ENCODE measurements at regions not wholly inside any gene's neighbourhood (a gene's known extent, or its start where the extent isn't known, plus 50 kb on each side); places are given as distances from the start of the nearest gene placed in this dataset.

DNA sequence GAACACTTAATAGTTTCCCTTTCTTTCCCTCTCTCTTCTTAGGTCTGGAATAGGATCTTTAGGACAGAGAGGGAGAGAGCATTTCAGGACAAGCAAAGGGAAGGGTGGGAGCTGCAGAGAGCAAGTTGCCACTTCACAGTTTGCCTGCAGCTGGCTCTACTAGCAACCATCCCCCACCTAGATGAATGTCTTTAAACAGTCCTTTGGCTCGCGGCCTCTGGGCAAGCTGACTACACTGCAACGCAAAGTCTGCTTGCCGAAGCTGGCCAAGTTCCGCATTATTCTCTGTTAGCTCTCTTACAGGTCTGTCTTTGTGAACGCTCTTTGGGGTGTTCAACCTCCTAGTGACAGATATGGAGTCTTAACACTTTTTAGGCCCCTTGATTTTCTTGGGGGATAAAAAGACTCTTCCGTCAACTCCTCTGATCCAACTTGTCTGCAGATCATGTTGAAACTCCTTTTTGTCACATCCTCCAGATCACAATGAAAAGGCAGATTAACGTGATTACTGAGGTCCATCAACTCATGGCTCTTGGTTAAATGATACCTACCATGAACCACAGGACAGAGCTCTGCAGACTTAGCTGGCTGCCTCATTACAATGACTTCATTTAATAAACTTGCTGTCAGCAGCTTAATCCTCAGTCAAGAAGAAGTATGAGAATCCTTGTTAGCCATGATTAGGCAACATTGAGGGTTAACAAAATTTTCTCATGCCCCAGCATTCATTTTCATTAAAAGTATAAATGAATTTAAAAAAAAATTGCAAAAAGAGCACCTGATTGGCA is 74.6 kb downstream of the SLC4A3 start:
- Histone ChIP-seq H3K36me3 (no peaks in the 10 kb centered on the region), H3K9me3 (no peaks in the 10 kb centered on the region), H3K4me3 (no peak overlapping the region), H3K4me1 (no peaks in the 10 kb centered on the region), H3K27me3 (no peaks in the 10 kb centered on the region), H3K27ac (no peak overlapping the region)
- TF ChIP-seq POLR2A (IDR thresholded peaks at IDR 0.05) (no peak), CTCF (IDR thresholded peaks at IDR 0.05) (no peak)
- DNase-seq, result no peak
- intact Hi-C loops (cut with DNase I; ENCODE audit: low total_unique reads), result no loop called here

GRCh38 chr2:219702796-219703545 is 75.5 kb downstream of the SLC4A3 start:
- Histone ChIP-seq H3K4me3 (no peak overlapping the region), H3K27me3 (no peaks in the 10 kb centered on the region), H3K36me3 (no peaks in the 10 kb centered on the region), H3K4me1 (no peaks in the 10 kb centered on the region), H3K9me3 (no peaks in the 10 kb centered on the region), H3K27ac (no peak overlapping the region)
- TF ChIP-seq POLR2A (IDR thresholded peaks at IDR 0.05), result no peak
- TF ChIP-seq CTCF (IDR thresholded peaks at IDR 0.05), result no peak
- no peak for DNase-seq
- intact Hi-C loops (cut with DNase I; ENCODE audit: low total_unique reads), result no loop called here

DNA sequence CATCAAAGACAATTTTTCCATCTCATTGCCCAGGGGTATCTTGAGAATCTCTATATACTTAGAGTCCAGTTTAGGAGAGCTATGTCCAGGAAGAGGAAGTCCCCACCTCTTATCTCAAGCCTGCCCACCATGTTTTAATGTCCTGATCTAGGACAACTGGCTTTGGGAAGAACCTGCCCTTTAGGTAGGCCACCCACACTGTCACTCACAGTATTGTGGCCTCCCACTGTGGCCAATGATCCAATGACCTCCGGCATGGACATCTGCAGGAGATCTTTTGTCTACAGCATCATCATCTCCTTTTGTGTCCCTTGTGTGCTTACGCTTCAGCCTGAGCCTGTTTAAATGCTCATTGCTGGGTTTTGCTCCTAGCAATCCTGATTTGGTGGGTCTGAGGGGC is 77.4 kb downstream of the SLC4A3 start:
- H3K27me3 ChIP-seq, result no peaks in the 10 kb centered on the region
- DNase-seq, result no peak
- no peak overlapping the region for H3K27ac ChIP-seq
- H3K9me3 ChIP-seq, result no peaks in the 10 kb centered on the region
- intact Hi-C loops (cut with DNase I; ENCODE audit: low total_unique reads), result no loop called here
- H3K4me1 ChIP-seq, result no peaks in the 10 kb centered on the region
- H3K4me3 ChIP-seq, result no peak overlapping the region
- TF ChIP-seq POLR2A (IDR thresholded peaks at IDR 0.05), result no peak
- TF ChIP-seq CTCF (IDR thresholded peaks at IDR 0.05), result no peak
- no peaks in the 10 kb centered on the region for H3K36me3 ChIP-seq

- no peaks in the 10 kb centered on the region for H3K4me1 ChIP-seq
- H3K9me3 ChIP-seq, result no peaks in the 10 kb centered on the region
- intact Hi-C loops (cut with DNase I; ENCODE audit: low total_unique reads), result no loop called here
- H3K27ac ChIP-seq, result no peak overlapping the region
- TF ChIP-seq CTCF (IDR thresholded peaks at IDR 0.05) (no peak), POLR2A (IDR thresholded peaks at IDR 0.05) (no peak)
- DNase-seq, result no peak
- H3K27me3 ChIP-seq, result no peaks in the 10 kb centered on the region
- H3K36me3 ChIP-seq, result no peaks in the 10 kb centered on the region
- no peak overlapping the region for H3K4me3 ChIP-seq
Observed at GRCh38 chr2:219706823-219707281, 79.4 kb downstream of the SLC4A3 start.
